ENCODE measurements at regions not wholly inside any gene's neighbourhood (a gene's known extent, or its start where the extent isn't known, plus 50 kb on each side); places are given as distances from the start of the nearest gene placed in this dataset.

- Histone ChIP-seq H2AFZ (ENCODE audit: low read length) (no peak overlapping the region), H3K4me2 (ENCODE audit: insufficient read depth, insufficient read length, low read length) (no peak overlapping the region), H3K27me3 (ENCODE audit: insufficient read depth, low read length) (no peaks in the 10 kb centered on the region; the same call in 1 of the 2 replicates), H3K9ac (ENCODE audit: extremely low read depth, insufficient read length, low read length) (no peak overlapping the region), H3K23me2 (ENCODE audit: insufficient read length, low read depth, low read length, poor library complexity, severe bottlenecking) (no peaks in the 10 kb centered on the region), H3K9me3 (ENCODE audit: control insufficient read depth, low read depth, low read length) (no peaks in the 10 kb centered on the region), H4K5ac (ENCODE audit: insufficient read length, low read depth, low read length) (no peak overlapping the region), H2AK5ac (ENCODE audit: insufficient read length, low read length) (no peak overlapping the region), H3K56ac (ENCODE audit: insufficient read length, low read depth, low read length) (no peak overlapping the region), H3K79me1 (ENCODE audit: insufficient read depth, low read depth, low read length, poor library complexity, severe bottlenecking) (no peaks in the 10 kb centered on the region), H4K8ac (replicated peaks; ENCODE audit: insufficient read length, low read depth, low read length) (no peak overlapping the region), H3K14ac (ENCODE audit: insufficient read depth, low read length) (no peak overlapping the region), H4K20me1 (ENCODE audit: control insufficient read depth, insufficient read depth, insufficient read length) (no peaks in the 10 kb centered on the region), H2BK20ac (ENCODE audit: low read depth, low read length, poor library complexity, severe bottlenecking) (no peak overlapping the region), H2BK5ac (ENCODE audit: insufficient read length, low read length) (no peak overlapping the region), H3K4ac (ENCODE audit: low read depth, low read length) (no peak overlapping the region), H4K91ac (ENCODE audit: insufficient read length, low read depth, low read length) (no peak overlapping the region), H3K4me1 (ENCODE audit: insufficient read depth, low read length) (peaks cover 13% of the 10 kb centered on the region; the same call in 1 of the 2 replicates), H3T11ph (ENCODE audit: low read length) (no peak overlapping the region), H3K27ac (ENCODE audit: insufficient read length, low read depth, low read length) (no peak overlapping the region), H2BK120ac (ENCODE audit: low read depth, low read length, poor library complexity, severe bottlenecking) (no peak overlapping the region), H3K23ac (ENCODE audit: insufficient read length, low read depth, low read length) (no peak overlapping the region), H3K79me2 (ENCODE audit: insufficient read depth, low read length) (no peaks in the 10 kb centered on the region), H2BK15ac (ENCODE audit: low read depth, low read length) (no peak overlapping the region), H3K18ac (ENCODE audit: insufficient read length, low read depth, low read length) (no peak overlapping the region), H2BK12ac (ENCODE audit: insufficient read length, low read depth, low read length) (no peak overlapping the region)
- Mint-ChIP-seq H3K27ac (no peak overlapping the region), H3K9me3 (peaks cover 60 to 77% of the 10 kb centered on the region in 2 experiments), H3K36me3 (ENCODE audit: insufficient read depth in 1 of 3, low read depth in 3 of 3) (peaks cover 0 to 2% (median 0%) of the 10 kb centered on the region in 3 experiments; a peak in 3 of 7 replicates), H3K4me3 (no peak overlapping the region; a peak in 1 of 5 replicates), H3K27me3 (ENCODE audit: low read depth) (peaks cover 16% of the 10 kb centered on the region), H3K4me1 (peaks cover 33 to 39% of the 10 kb centered on the region in 2 experiments)
- WGBS (ENCODE audit: extremely low coverage, insufficient read length, low lambda C conversion rate) = no CpG with 5 or more reads among the region's 11 CpGs
- TF ChIP-seq CTCF (conservative IDR thresholded peaks at IDR 0.05) = no peak
- no peak for DNase-seq
Measured at GRCh38 chrX:39900777-39901170, 197.0 kb downstream of the BCOR start.

Measured in H9 (cell line).